Natural killer cell (primary cell): ENCODE measurements at regions not wholly inside any gene's neighbourhood (a gene's known extent, or its start where the extent isn't known, plus 50 kb on each side); places are given as distances from the start of the nearest gene placed in this dataset.

Experiments
- ATAC-seq, 3 donors: fragments of 150-1000 bp in 2 of 3; fragments of 200-7000 bp in 1 of 3; cut with Tn5 transposase; 1 replicate in 1 of 3; 2 replicates in 2 of 3; pipeline ENCODE4 v1.10.0; 2021; ENCODE audit warnings: mild to moderate bottlenecking in 2 of 3, moderate library complexity in 2 of 3
- DNase-seq, 2 donors: peaks; one replicate each; pipeline versions ENCODE4 v3.0.0 to v3.0.0-alpha.2; 2013 to 2021; ENCODE audit warnings: mixed read lengths in 1 of 2
- H3K27ac ChIP-seq: one replicate; pipeline ENCODE4 v1.5.1; 2013; ENCODE audit warnings: mild to moderate bottlenecking, low read length
- H3K27me3 ChIP-seq: one replicate; pipeline ENCODE4 v1.6.1; 2013; ENCODE audit warnings: low read length; ENCODE audit not compliant: control insufficient read depth, insufficient read depth
- H3K36me3 ChIP-seq: one replicate; pipeline ENCODE4 v1.6.1; 2013; ENCODE audit warnings: low read length; ENCODE audit not compliant: control insufficient read depth, insufficient read depth
- H3K4me1 ChIP-seq: one replicate; pipeline ENCODE4 v1.6.1; 2013; ENCODE audit warnings: low read length; ENCODE audit not compliant: control insufficient read depth, insufficient read depth
- H3K4me3 ChIP-seq: one replicate; pipeline ENCODE4 v1.5.1; 2013; ENCODE audit warnings: low read length
- H3K9me3 ChIP-seq: one replicate; pipeline ENCODE4 v1.6.1; 2013; ENCODE audit warnings: low read length; ENCODE audit not compliant: control insufficient read depth, insufficient read depth
- H3K27ac Mint-ChIP-seq, 2 donors: one replicate each; pipeline ENCODE4 v1.8.0; 2022; ENCODE audit warnings: mild to moderate bottlenecking in 2 of 2, mixed read lengths in 2 of 2, moderate library complexity in 1 of 2
- H3K27me3 Mint-ChIP-seq, 2 donors: one replicate each; pipeline ENCODE4 v1.8.0; 2022; ENCODE audit warnings: low read depth in 2 of 2, mixed read lengths in 2 of 2
- H3K36me3 Mint-ChIP-seq: one replicate; pipeline ENCODE4 v1.8.0; 2022; ENCODE audit warnings: mixed read lengths
- H3K4me1 Mint-ChIP-seq, 2 donors: one replicate each; pipeline ENCODE4 v1.8.0; 2022; ENCODE audit warnings: mixed read lengths in 2 of 2
- H3K4me3 Mint-ChIP-seq: one replicate; pipeline ENCODE4 v1.8.0; 2022; ENCODE audit warnings: mild to moderate bottlenecking, moderate library complexity, mixed read lengths
- H3K9me3 Mint-ChIP-seq, 2 donors: one replicate each; pipeline ENCODE4 v1.8.0; 2022; ENCODE audit warnings: mixed read lengths in 2 of 2
- CTCF ChIP-seq: fragments of 200-600 bp; IDR thresholded peaks from one replicate; pipeline ENCODE4 v1.8.0; 2022; ENCODE audit warnings: antibody characterized with exemption
- WGBS: methylation state at CpG from one replicate; pipeline ENCODE4 v1.1.7; 2013; ENCODE audit warnings: missing lambda C conversion rate; ENCODE audit not compliant: insufficient coverage; 5-methylcytosine and 5-hydroxymethylcytosine counted together
- intact Hi-C: fragments of 100-400 bp; cut with micrococcal nuclease; formaldehyde crosslinking; loops from one replicate; pipeline ENCODE4 v1.14.2; 2022

- H3K27me3 Mint-ChIP-seq = peaks cover 0 to 2% of the 10 kb centered on the region in 2 donors
- no peaks in the 10 kb centered on the region for H3K27me3 ChIP-seq
- H3K4me3 ChIP-seq = no peak overlapping the region
- H3K4me1 ChIP-seq = no peaks in the 10 kb centered on the region
- TF ChIP-seq CTCF = no peak
- ATAC-seq = no peak
- H3K9me3 Mint-ChIP-seq = no peaks in the 10 kb centered on the region
- intact Hi-C loops = no loop called here
- H3K4me3 Mint-ChIP-seq = no peak overlapping the region
- DNase-seq = no peak
- H3K27ac Mint-ChIP-seq = no peak overlapping the region
- H3K9me3 ChIP-seq = no peaks in the 10 kb centered on the region
- H3K27ac ChIP-seq = no peak overlapping the region
- H3K4me1 Mint-ChIP-seq = no peaks in the 10 kb centered on the region
- H3K36me3 Mint-ChIP-seq = no peaks in the 10 kb centered on the region
- WGBS = 100% methylated on average over 5 of the region's 7 CpGs
- no peaks in the 10 kb centered on the region for H3K36me3 ChIP-seq
Observed at GRCh38 chrX:10023821-10024220, 56.7 kb downstream of the CLDN34 start.

- intact Hi-C loops = no loop called here
- no peak for TF ChIP-seq CTCF
- Histone ChIP-seq H3K4me3 (no peak overlapping the region), H3K4me1 (no peaks in the 10 kb centered on the region), H3K9me3 (no peaks in the 10 kb centered on the region), H3K36me3 (no peaks in the 10 kb centered on the region), H3K27ac (no peak overlapping the region), H3K27me3 (no peaks in the 10 kb centered on the region)
- Mint-ChIP-seq H3K27ac (no peak overlapping the region), H3K4me1 (no peaks in the 10 kb centered on the region), H3K9me3 (no peaks in the 10 kb centered on the region), H3K27me3 (peaks cover 0 to 2% of the 10 kb centered on the region in 2 donors), H3K36me3 (no peaks in the 10 kb centered on the region), H3K4me3 (no peak overlapping the region)
- no peak for ATAC-seq
- 91% methylated on average over 3 of the region's 6 CpGs for WGBS
- no peak for DNase-seq
Observed at GRCh38 chrX:10025742-10026493, 58.8 kb downstream of the CLDN34 start.

- no peak overlapping the region for H3K27ac Mint-ChIP-seq
- no peaks in the 10 kb centered on the region for H3K36me3 ChIP-seq
- peaks cover 10% of the 10 kb centered on the region for H3K4me1 ChIP-seq
- no peaks in the 10 kb centered on the region for H3K27me3 ChIP-seq
- intact Hi-C loops = no loop called here
- H3K4me3 ChIP-seq = no peak overlapping the region
- no peaks in the 10 kb centered on the region for H3K9me3 Mint-ChIP-seq
- H3K4me1 Mint-ChIP-seq = peaks cover 6 to 7% of the 10 kb centered on the region in 2 donors
- H3K36me3 Mint-ChIP-seq = no peaks in the 10 kb centered on the region
- 88% methylated on average over 6 of the region's 7 CpGs for WGBS
- no peaks in the 10 kb centered on the region for H3K9me3 ChIP-seq
- no peak for TF ChIP-seq CTCF
- no peak for DNase-seq
- no peak overlapping the region for H3K4me3 Mint-ChIP-seq
- no peak for ATAC-seq
- H3K27me3 Mint-ChIP-seq = peaks cover 0 to 2% of the 10 kb centered on the region in 2 donors
- H3K27ac ChIP-seq = no peak overlapping the region
Observed at GRCh38 chrX:10028283-10029104, 61.3 kb downstream of the CLDN34 start.
